ENCODE measurements at regions not wholly inside any gene's neighbourhood (a gene's known extent, or its start where the extent isn't known, plus 50 kb on each side); places are given as distances from the start of the nearest gene placed in this dataset.

DNA sequence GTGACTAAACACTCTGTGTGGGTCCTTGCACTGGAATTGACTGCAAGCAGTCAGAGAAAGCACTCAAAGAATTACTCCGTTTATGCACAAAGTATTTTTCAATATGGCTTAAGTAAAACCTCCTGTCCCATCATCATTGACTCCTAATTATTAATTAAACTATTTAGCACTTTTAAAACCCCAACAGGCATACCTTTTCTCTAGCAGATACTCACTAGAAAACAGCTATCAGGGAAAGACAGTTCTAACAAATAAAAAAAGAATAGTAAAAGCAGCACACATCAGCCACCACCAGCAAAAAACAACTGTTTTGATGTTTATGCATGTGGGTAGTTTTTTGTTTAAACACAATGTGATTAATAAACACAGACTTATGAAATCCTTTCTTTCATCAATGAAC lies 66.2 kb upstream of the GYPA start:
- TF ChIP-seq POLR2AphosphoS5 (IDR thresholded peaks at IDR 0.05), result no peak
- TF ChIP-seq, protein P1, sequence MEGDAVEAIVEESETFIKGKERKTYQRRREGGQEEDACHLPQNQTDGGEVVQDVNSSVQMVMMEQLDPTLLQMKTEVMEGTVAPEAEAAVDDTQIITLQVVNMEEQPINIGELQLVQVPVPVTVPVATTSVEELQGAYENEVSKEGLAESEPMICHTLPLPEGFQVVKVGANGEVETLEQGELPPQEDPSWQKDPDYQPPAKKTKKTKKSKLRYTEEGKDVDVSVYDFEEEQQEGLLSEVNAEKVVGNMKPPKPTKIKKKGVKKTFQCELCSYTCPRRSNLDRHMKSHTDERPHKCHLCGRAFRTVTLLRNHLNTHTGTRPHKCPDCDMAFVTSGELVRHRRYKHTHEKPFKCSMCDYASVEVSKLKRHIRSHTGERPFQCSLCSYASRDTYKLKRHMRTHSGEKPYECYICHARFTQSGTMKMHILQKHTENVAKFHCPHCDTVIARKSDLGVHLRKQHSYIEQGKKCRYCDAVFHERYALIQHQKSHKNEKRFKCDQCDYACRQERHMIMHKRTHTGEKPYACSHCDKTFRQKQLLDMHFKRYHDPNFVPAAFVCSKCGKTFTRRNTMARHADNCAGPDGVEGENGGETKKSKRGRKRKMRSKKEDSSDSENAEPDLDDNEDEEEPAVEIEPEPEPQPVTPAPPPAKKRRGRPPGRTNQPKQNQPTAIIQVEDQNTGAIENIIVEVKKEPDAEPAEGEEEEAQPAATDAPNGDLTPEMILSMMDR (IDR thresholded peaks at IDR 0.05), result no peak
